Smooth muscle cell (in vitro differentiated cells): ENCODE measurements at regions not wholly inside any gene's neighbourhood (a gene's known extent, or its start where the extent isn't known, plus 50 kb on each side); places are given as distances from the start of the nearest gene placed in this dataset.

Experiments used
- DNase-seq: peaks from one replicate; lab custom pipeline; 2025; ENCODE audit not compliant: unreplicated experiment; lab: John Stamatoyannopoulos, UW
- H2AFZ ChIP-seq: fragments of 200-600 bp; sonication (generic); 2 replicates; pipeline ENCODE4 v1.6.0; 2016; ENCODE audit warnings: antibody characterized with exemption, low read depth, mild to moderate bottlenecking
- H3F3A ChIP-seq: fragments of 200-600 bp; sonication (generic); 2 replicates; pipeline ENCODE4 v1.6.0; 2017; ENCODE audit warnings: antibody characterized with exemption, low read depth
- H3K27ac ChIP-seq: fragments of 200-600 bp; sonication (generic); 2 replicates; pipeline ENCODE4 v1.5.1; 2016; ENCODE audit warnings: low read depth, mild to moderate bottlenecking
- H3K27me3 ChIP-seq: fragments of 200-600 bp; sonication (generic); 2 replicates; pipeline ENCODE4 v1.6.1; 2016; ENCODE audit warnings: low read depth, mild to moderate bottlenecking
- H3K36me3 ChIP-seq: fragments of 200-600 bp; sonication (generic); 2 replicates; pipeline ENCODE4 v1.5.1; 2016; ENCODE audit warnings: low read depth
- H3K4me1 ChIP-seq: fragments of 200-600 bp; sonication (generic); 2 replicates; pipeline ENCODE4 v1.5.1; 2016; ENCODE audit warnings: low read depth
- H3K4me2 ChIP-seq: fragments of 200-600 bp; sonication (generic); 2 replicates; pipeline ENCODE4 v1.6.0; 2016; ENCODE audit warnings: mild to moderate bottlenecking
- H3K4me3 ChIP-seq: fragments of 200-600 bp; sonication (generic); 2 replicates; pipeline ENCODE4 v1.5.1; 2016; ENCODE audit warnings: mild to moderate bottlenecking
- H3K79me2 ChIP-seq: fragments of 200-600 bp; sonication (generic); 2 replicates; pipeline ENCODE4 v1.6.0; 2016; ENCODE audit warnings: low read depth, mild to moderate bottlenecking
- H3K9ac ChIP-seq: fragments of 200-600 bp; sonication (generic); 2 replicates; pipeline ENCODE4 v1.6.0; 2016; ENCODE audit warnings: low read depth
- H3K9me3 ChIP-seq: fragments of 200-600 bp; sonication (generic); replicated peaks from 2 replicates; pipeline ENCODE4 v1.5.1; 2016; ENCODE audit warnings: low read depth
- H4K20me1 ChIP-seq: fragments of 200-600 bp; sonication (generic); 2 replicates; pipeline ENCODE4 v1.6.0; 2016; ENCODE audit warnings: low read depth
- CTCF ChIP-seq: fragments of 200-600 bp; sonication (generic); IDR thresholded peaks from 2 replicates; pipeline ENCODE4 v1.5.1; 2017; ENCODE audit warnings: borderline replicate concordance, mild to moderate bottlenecking, antibody characterized with exemption; ENCODE audit not compliant: insufficient read depth, poor library complexity, severe bottlenecking
- WGBS: methylation state at CpG from one replicate; pipeline ENCODE4 v1.1.7; 2016; ENCODE audit warnings: low lambda C conversion rate; 5-methylcytosine and 5-hydroxymethylcytosine counted together

- no peak overlapping the region for H3K27ac ChIP-seq
- no peak overlapping the region for H3K9ac ChIP-seq
- H3K4me1 ChIP-seq: no peaks in the 10 kb centered on the region
- no peaks in the 10 kb centered on the region for H3K36me3 ChIP-seq
- no peak for TF ChIP-seq CTCF
- no peak for DNase-seq
- H3K79me2 ChIP-seq: no peaks in the 10 kb centered on the region
- H3K4me2 ChIP-seq: no peak overlapping the region
- no peaks in the 10 kb centered on the region for H4K20me1 ChIP-seq
- no peak overlapping the region for H3K4me3 ChIP-seq
- H2AFZ ChIP-seq: no peak overlapping the region
- no peaks in the 10 kb centered on the region for H3K27me3 ChIP-seq
- WGBS: 82% methylated on average over 2 of the region's 2 CpGs
- no peaks in the 10 kb centered on the region for H3F3A ChIP-seq
- H3K9me3 ChIP-seq: no peaks in the 10 kb centered on the region
Observed at GRCh38 chr2:22946553-22946952, 438.4 kb upstream of the KLHL29 start.

GRCh38 chr2:22947741-22948140 is 437.2 kb upstream of the KLHL29 start:
- Histone ChIP-seq H3K27me3 (no peaks in the 10 kb centered on the region), H2AFZ (no peak overlapping the region), H3K27ac (no peak overlapping the region), H3K4me3 (no peak overlapping the region), H4K20me1 (no peaks in the 10 kb centered on the region), H3K79me2 (no peaks in the 10 kb centered on the region), H3K4me2 (no peak overlapping the region), H3K9ac (no peak overlapping the region), H3K9me3 (no peaks in the 10 kb centered on the region), H3K4me1 (no peaks in the 10 kb centered on the region), H3K36me3 (no peaks in the 10 kb centered on the region), H3F3A (no peaks in the 10 kb centered on the region)
- no peak for DNase-seq
- TF ChIP-seq CTCF: no peak
- 94% methylated on average over 4 of the region's 4 CpGs for WGBS

GRCh38 chr2:22950431-22950830 is 434.5 kb upstream of the KLHL29 start:
- Histone ChIP-seq H4K20me1 (no peaks in the 10 kb centered on the region), H2AFZ (no peak overlapping the region), H3K4me2 (no peak overlapping the region), H3K27ac (no peak overlapping the region), H3K36me3 (no peaks in the 10 kb centered on the region), H3K9me3 (no peaks in the 10 kb centered on the region), H3K27me3 (no peaks in the 10 kb centered on the region), H3K4me3 (no peak overlapping the region), H3K79me2 (no peaks in the 10 kb centered on the region), H3K4me1 (no peaks in the 10 kb centered on the region), H3K9ac (no peak overlapping the region), H3F3A (no peaks in the 10 kb centered on the region)
- DNase-seq: no peak
- no peak for TF ChIP-seq CTCF
- 27% methylated on average over 2 of the region's 2 CpGs for WGBS

GRCh38 chr2:22952656-22953225 is 432.2 kb upstream of the KLHL29 start:
- DNase-seq: no peak
- WGBS: 76% methylated on average over 6 of the region's 6 CpGs
- Histone ChIP-seq H3K9me3 (no peaks in the 10 kb centered on the region), H3F3A (no peaks in the 10 kb centered on the region), H3K4me3 (no peak overlapping the region), H4K20me1 (no peaks in the 10 kb centered on the region), H3K4me2 (no peak overlapping the region), H3K36me3 (no peaks in the 10 kb centered on the region), H3K9ac (no peak overlapping the region), H2AFZ (no peak overlapping the region), H3K4me1 (no peaks in the 10 kb centered on the region), H3K79me2 (no peaks in the 10 kb centered on the region), H3K27ac (no peak overlapping the region), H3K27me3 (no peaks in the 10 kb centered on the region)
- TF ChIP-seq CTCF: no peak
